GM19372 (cell line): ENCODE measurements at regions not wholly inside any gene's neighbourhood (a gene's known extent, or its start where the extent isn't known, plus 50 kb on each side); places are given as distances from the start of the nearest gene placed in this dataset.
A peak's percentile ranks its signal among the peaks of the same experiment; 100 is the strongest.
"Not testable (repeated sequence)": the region's sequence is repeated elsewhere in the genome, so short reads cannot be mapped to it uniquely, and the experiment has no call there.

ENCODE experiments used
- ATAC-seq: cut with Tn5 transposase; IDR thresholded peaks from one replicate; pipeline ENCODE4 v1.9.1; 2021; ENCODE audit warnings: mild to moderate bottlenecking, low read depth, moderate library complexity; ENCODE audit not compliant: unreplicated experiment

- ATAC-seq: no peak
These were observed 207.5 kb upstream of the ST6GAL2 start for GRCh38 chr2:107093426-107093957.

- no peak for ATAC-seq
These were observed 208.6 kb upstream of the ST6GAL2 start for GRCh38 chr2:107094450-107094986.

- no peak for ATAC-seq
These were observed 216.2 kb upstream of the ST6GAL2 start for GRCh38 chr2:107102176-107102575.

- ATAC-seq: no peak
These were observed 221.4 kb upstream of the ST6GAL2 start for GRCh38 chr2:107107351-107107750.

GRCh38 chr2:107108556-107108955 is 222.6 kb upstream of the ST6GAL2 start:
- ATAC-seq: no peak

GRCh38 chr2:107111623-107112022 is 225.7 kb upstream of the ST6GAL2 start:
- ATAC-seq: no peak

- ATAC-seq: no peak
These were observed 226.6 kb upstream of the ST6GAL2 start for GRCh38 chr2:107112561-107112960.

GRCh38 chr2:107128381-107128780 is 242.4 kb upstream of the ST6GAL2 start:
- no peak for ATAC-seq

GRCh38 chr2:107132070-107132469 is 246.1 kb upstream of the ST6GAL2 start:
- ATAC-seq: peak; percentile 70

GRCh38 chr2:107132746-107133145 is 246.8 kb upstream of the ST6GAL2 start:
- no peak for ATAC-seq

- ATAC-seq: no peak
These were observed 247.4 kb upstream of the ST6GAL2 start for GRCh38 chr2:107133412-107133811.

- no peak for ATAC-seq
These were observed 250.8 kb upstream of the ST6GAL2 start for GRCh38 chr2:107136733-107137132.

GRCh38 chr2:107137706-107138105 is 251.7 kb upstream of the ST6GAL2 start:
- no peak for ATAC-seq

GRCh38 chr2:107146181-107146580 is 260.2 kb upstream of the ST6GAL2 start:
- ATAC-seq: no peak

GRCh38 chr2:107146645-107147044 is 260.7 kb upstream of the ST6GAL2 start:
- not testable (repeated sequence) for ATAC-seq

- ATAC-seq: no peak
These were observed 262.1 kb upstream of the ST6GAL2 start for GRCh38 chr2:107148055-107148454.

- ATAC-seq: no peak
These were observed 262.5 kb upstream of the ST6GAL2 start for GRCh38 chr2:107148496-107148895.

GRCh38 chr2:107160640-107161239 is 274.8 kb upstream of the ST6GAL2 start:
- no peak for ATAC-seq

GRCh38 chr2:107168141-107168540 is 282.2 kb upstream of the ST6GAL2 start:
- ATAC-seq: no peak

- ATAC-seq: no peak
These were observed 288.2 kb upstream of the ST6GAL2 start for GRCh38 chr2:107174171-107174570.

GRCh38 chr2:107182981-107183380 is 297.0 kb upstream of the ST6GAL2 start:
- no peak for ATAC-seq

- ATAC-seq: no peak
These were observed 301.9 kb upstream of the ST6GAL2 start for GRCh38 chr2:107187870-107188269.
